Upper lobe of right lung (tissue), 1 donor: ENCODE measurements at regions not wholly inside any gene's neighbourhood (a gene's known extent, or its start where the extent isn't known, plus 50 kb on each side); places are given as distances from the start of the nearest gene placed in this dataset.

Source experiments
- ATAC-seq: fragments of 200-7000 bp; cut with Tn5 transposase; one replicate; pipeline ENCODE4 v1.9.1; 2020; ENCODE audit warnings: mild to moderate bottlenecking, moderate library complexity
- DNase-seq: peaks from one replicate; pipeline ENCODE4 v3.0.0-alpha.2; 2020
- H3K27ac ChIP-seq: fragments of 200-600 bp; one replicate; pipeline ENCODE4 v1.8.0; 2022
- H3K27me3 ChIP-seq: fragments of 200-600 bp; one replicate; pipeline ENCODE4 v1.8.0; 2022; ENCODE audit warnings: mild to moderate bottlenecking
- H3K36me3 ChIP-seq: fragments of 200-600 bp; one replicate; pipeline ENCODE4 v1.8.0; 2022
- H3K4me1 ChIP-seq: fragments of 200-600 bp; one replicate; pipeline ENCODE4 v1.8.0; 2022
- H3K4me3 ChIP-seq: fragments of 200-600 bp; one replicate; pipeline ENCODE4 v1.8.0; 2022; ENCODE audit warnings: mild to moderate bottlenecking
- H3K9me3 ChIP-seq: fragments of 200-600 bp; one replicate; pipeline ENCODE4 v1.8.0; 2022
- intact Hi-C: fragments of 100-400 bp; cut with DNase I; formaldehyde crosslinking; loops from one replicate; pipeline ENCODE4 v1.11.0; 2022
- TF ChIP-seq, protein P1 (sequence below): fragments of 200-600 bp; IDR thresholded peaks from one replicate; pipeline ENCODE4 v1.8.0; 2022; ENCODE audit warnings: antibody characterized with exemption
- donor health status: DM: no; HTN: yes; CAD: no; lungs with severe emphysema.

GRCh38 chr7:53521638-53522184 lies 486.3 kb downstream of the POM121L12 start:
- ATAC-seq (no peak), DNase-seq (no peak)
- intact Hi-C loops: no loop called here
- no peaks in the 10 kb centered on the region for H3K4me1 ChIP-seq
- H3K4me3 ChIP-seq: no peak overlapping the region
- TF ChIP-seq, protein P1, sequence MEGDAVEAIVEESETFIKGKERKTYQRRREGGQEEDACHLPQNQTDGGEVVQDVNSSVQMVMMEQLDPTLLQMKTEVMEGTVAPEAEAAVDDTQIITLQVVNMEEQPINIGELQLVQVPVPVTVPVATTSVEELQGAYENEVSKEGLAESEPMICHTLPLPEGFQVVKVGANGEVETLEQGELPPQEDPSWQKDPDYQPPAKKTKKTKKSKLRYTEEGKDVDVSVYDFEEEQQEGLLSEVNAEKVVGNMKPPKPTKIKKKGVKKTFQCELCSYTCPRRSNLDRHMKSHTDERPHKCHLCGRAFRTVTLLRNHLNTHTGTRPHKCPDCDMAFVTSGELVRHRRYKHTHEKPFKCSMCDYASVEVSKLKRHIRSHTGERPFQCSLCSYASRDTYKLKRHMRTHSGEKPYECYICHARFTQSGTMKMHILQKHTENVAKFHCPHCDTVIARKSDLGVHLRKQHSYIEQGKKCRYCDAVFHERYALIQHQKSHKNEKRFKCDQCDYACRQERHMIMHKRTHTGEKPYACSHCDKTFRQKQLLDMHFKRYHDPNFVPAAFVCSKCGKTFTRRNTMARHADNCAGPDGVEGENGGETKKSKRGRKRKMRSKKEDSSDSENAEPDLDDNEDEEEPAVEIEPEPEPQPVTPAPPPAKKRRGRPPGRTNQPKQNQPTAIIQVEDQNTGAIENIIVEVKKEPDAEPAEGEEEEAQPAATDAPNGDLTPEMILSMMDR: no peak
- no peaks in the 10 kb centered on the region for H3K9me3 ChIP-seq
- no peaks in the 10 kb centered on the region for H3K27me3 ChIP-seq
- H3K36me3 ChIP-seq: no peaks in the 10 kb centered on the region
- H3K27ac ChIP-seq: no peak overlapping the region

DNA sequence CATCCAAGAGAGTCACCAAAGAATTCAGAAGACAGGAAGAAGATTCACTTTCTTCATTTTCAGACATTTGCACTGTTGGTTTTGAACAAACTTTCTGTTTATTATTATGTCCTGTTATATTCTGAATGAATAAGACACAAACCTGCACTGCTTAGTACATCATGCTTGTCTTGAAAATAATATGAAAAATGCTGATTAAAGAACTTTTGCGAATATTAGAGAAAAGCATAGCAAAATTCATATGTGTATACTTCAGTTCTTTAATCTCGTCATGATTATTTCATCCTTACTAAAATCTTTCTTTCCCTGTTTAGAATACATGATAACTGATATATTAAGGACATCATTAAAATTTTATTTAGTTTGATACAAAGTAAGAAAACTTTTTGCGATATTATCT lies 504.1 kb downstream of the POM121L12 start:
- Histone ChIP-seq H3K27me3 (no peaks in the 10 kb centered on the region), H3K27ac (no peak overlapping the region), H3K9me3 (no peaks in the 10 kb centered on the region), H3K4me1 (no peaks in the 10 kb centered on the region), H3K36me3 (no peaks in the 10 kb centered on the region), H3K4me3 (no peak overlapping the region)
- TF ChIP-seq, protein P1: no peak
- no peak for DNase-seq
- intact Hi-C loops: no loop called here
- no peak for ATAC-seq

GRCh38 chr7:53541475-53541874 lies 506.0 kb downstream of the POM121L12 start:
- no peaks in the 10 kb centered on the region for H3K27me3 ChIP-seq
- TF ChIP-seq, protein P1: no peak
- no peak overlapping the region for H3K27ac ChIP-seq
- DNase-seq (no peak), ATAC-seq (no peak)
- intact Hi-C loops: no loop called here
- no peaks in the 10 kb centered on the region for H3K36me3 ChIP-seq
- no peak overlapping the region for H3K4me3 ChIP-seq
- no peaks in the 10 kb centered on the region for H3K4me1 ChIP-seq
- H3K9me3 ChIP-seq: no peaks in the 10 kb centered on the region

GRCh38 chr7:53542157-53542556 lies 506.7 kb downstream of the POM121L12 start:
- intact Hi-C loops: no loop called here
- DNase-seq: no peak
- ATAC-seq: no peak
- Histone ChIP-seq H3K4me3 (no peak overlapping the region), H3K9me3 (no peaks in the 10 kb centered on the region), H3K36me3 (no peaks in the 10 kb centered on the region), H3K27ac (no peak overlapping the region), H3K27me3 (no peaks in the 10 kb centered on the region), H3K4me1 (no peaks in the 10 kb centered on the region)
- TF ChIP-seq, protein P1: no peak
